ENCODE measurements at regions not wholly inside any gene's neighbourhood (a gene's known extent, or its start where the extent isn't known, plus 50 kb on each side); places are given as distances from the start of the nearest gene placed in this dataset.

DNA sequence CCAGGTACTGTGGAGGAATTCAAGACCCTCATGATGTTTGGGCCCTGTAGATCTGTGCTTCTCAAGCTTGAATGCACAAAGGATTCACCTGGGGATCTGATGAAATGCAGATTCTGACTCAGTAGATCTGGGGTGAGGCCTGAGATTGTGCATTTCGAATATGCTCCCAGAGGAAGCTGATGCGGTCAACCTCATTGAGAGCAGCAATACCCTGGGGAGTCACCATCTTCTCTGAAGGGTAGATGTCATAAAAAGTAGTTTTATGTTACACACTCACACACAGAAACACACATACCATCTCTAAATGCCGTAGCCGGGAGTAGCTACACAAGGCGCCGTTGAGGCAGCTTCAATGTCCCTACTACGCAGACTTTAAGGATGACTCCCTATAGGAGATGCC, 55.8 kb upstream of the CPEB4 start:
- no peak for DNase-seq (ENCODE audit: low spot score)

DNA sequence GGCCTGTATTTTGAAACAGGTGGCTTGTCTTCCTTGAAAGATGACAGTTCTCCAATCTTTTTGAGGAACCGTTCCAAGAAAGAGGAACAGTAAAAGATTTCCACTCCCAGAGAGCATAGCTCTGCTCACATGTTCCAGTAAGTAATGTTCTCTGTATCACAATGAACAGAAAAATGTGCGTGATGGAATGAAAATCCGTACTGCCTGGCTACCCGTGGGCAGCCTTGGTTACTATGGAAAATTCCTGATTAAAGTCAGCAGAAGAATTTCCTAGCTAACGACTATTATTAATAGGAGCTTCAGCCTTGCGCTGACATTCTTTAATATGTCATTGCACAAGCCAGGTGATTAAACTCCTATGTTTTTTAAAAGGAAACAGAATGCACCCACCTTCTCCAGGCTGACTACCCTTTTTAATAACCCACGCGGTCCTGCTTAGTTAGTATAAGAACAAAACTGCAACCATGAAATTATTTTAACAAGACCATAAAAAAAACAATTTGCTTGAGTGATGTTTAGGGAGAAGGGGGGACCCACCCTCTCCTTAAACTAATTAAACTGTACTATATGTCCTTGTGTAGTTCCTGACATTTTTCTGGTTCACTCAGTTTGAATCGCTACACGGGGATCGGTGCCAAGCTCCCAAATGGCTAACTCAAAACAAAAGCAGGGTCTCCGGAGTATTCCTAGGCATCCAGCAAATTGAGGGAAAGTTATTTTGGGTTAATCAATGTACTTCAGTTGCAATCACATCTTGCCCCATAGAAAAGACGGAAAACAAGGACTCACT, 54.8 kb upstream of the CPEB4 start:
- no peak for DNase-seq (ENCODE audit: low spot score)

DNA sequence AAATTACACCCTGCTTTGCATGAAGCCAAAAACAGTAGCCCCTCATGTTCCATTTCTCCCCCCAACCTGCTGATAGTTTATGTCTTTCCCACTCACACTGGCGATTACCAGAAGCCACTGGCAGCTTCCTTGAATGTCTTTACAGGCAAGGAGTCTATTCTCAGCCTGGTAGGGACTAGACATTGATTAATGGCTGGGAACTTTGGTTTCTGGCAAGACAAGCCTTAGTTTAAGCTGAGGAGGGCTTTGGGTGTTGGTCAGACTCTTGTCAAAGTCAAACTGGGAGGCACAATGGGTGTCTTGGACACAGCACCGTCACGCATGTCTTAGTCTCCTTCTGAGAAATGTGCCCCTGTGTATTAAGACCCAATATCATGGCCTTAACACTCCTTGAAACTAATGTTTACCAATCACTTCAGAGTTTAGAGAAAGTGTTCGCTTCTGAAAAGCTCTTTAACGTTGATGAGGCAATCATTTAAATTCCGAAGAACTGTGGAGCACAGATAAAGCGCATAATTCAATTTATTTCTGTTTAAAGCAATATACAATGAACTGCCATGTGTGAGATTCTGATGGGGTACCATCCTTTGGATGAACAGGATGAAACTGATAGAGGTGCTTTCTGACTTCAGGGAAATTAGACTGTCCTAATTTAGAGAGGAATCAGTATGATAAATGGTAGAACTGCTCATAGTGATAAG, 53.9 kb upstream of the CPEB4 start:
- DNase-seq (ENCODE audit: low spot score): no peak

DNA sequence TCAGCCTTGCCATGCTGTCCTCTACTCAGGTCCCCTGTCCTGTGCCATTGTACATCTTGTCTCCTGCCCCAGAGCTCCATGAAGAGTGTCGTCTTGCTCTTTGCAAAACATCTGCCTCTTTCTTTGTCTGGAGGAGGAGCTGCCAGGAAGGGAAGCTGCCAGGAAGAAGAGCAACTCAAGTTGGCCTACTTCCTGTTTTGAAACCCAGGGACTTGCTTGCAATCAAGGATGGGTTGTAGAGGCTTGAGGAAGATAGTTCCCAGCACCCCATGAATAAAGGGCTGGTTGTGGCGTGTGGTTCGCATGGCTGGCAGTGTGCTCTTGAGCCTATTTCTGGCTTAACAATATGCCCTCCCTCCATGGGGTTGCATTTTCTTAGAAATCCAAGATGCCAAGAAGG, 53.0 kb upstream of the CPEB4 start:
- DNase-seq (ENCODE audit: low spot score): no peak

DNA sequence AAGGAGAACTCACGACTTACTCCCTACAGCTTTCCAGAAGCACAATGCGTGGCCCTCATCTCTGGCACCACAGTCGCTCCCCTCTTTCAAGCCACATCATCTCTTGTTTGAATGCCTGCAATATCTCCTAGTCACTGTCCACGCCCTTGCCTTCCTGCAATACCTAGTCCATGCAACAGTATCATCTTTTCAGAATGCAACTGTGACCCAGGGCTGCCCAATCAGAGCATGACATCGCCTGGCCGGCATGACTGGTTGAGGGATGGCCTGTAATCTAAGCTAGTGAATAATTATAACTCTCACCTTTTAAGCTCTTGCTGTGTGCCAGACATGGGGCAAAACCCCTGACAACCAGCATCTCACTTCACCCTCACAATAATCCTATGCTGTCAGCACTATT, 52.5 kb upstream of the CPEB4 start:
- no peak for DNase-seq (ENCODE audit: low spot score)

DNA sequence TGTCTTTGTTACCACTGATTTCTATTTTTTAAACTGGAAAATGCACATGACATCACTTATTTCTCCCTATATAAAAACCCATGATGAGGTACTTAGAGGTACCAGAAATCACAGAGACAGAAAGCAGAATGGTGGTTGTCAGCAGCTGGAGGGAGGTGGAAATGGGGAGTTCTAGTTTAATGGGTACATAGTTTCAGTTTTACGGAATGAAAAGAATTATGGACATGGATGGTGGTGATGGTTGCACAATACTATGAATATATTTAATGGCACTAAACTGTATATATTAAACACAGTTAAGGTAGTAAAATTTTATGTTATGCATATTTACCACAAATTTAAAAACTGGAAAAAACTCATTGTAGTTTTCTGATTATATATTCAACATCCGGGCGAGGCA, 50.5 kb upstream of the CPEB4 start:
- no peak for DNase-seq (ENCODE audit: low spot score)

Measured in kidney capillary endothelial cell (primary cell).